A549 (cell line): ENCODE measurements at regions not wholly inside any gene's neighbourhood (a gene's known extent, or its start where the extent isn't known, plus 50 kb on each side); places are given as distances from the start of the nearest gene placed in this dataset.

Experiments used
- CTCF ChIP-seq: fragments of >200 bp; sonication (Bioruptor Twin); formaldehyde crosslinking; IDR thresholded peaks from 3 replicates; pipeline ENCODE4 v1.5.1; 2016
- EP300 ChIP-seq, 2 experiments: fragments of >200 bp; sonication (Bioruptor Twin); formaldehyde crosslinking; IDR thresholded peaks; 2 replicates in 1 of 2; 3 replicates in 1 of 2; pipeline ENCODE4 v1.6.1; 2016 to 2017
- HOXA7 ChIP-seq: fragments of 250-450 bp; sonication (Bioruptor Pico); IDR thresholded peaks from 2 replicates; pipeline ENCODE4 v1.5.0; 2020; ENCODE audit warnings: mild to moderate bottlenecking, moderate library complexity
- MAX ChIP-seq: IDR thresholded peaks from 2 replicates; pipeline ENCODE4 v1.6.1; 2012
- MAZ ChIP-seq: fragments of 150-350 bp; IDR thresholded peaks from 2 replicates; pipeline ENCODE4 v1.6.1; 2014; ENCODE audit warnings: antibody characterized with exemption, low read depth, low read length, borderline replicate concordance
- POLR2A ChIP-seq: IDR thresholded peaks from 2 replicates; pipeline ENCODE4 v1.6.1; 2012; ENCODE audit warnings: mild to moderate bottlenecking, low read length

- TF ChIP-seq MAZ (no peak), POLR2A (no peak), MAX (no peak), HOXA7 (no peak), CTCF (no peak), EP300 (IDR thresholded peaks at IDR 0.05) (no peak)
These were observed 109.9 kb downstream of the YIPF5 start for GRCh38 chr5:144060598-144060997.
